Activated T-cell treated with anti-CD3 and anti-CD28 coated beads for 48 hours (primary cell): ENCODE measurements at regions not wholly inside any gene's neighbourhood (a gene's known extent, or its start where the extent isn't known, plus 50 kb on each side); places are given as distances from the start of the nearest gene placed in this dataset.

Experiments used
- DNase-seq: peaks from one replicate; pipeline ENCODE4 v3.0.0-alpha.2; 2020; ENCODE audit warnings: low read depth

DNA sequence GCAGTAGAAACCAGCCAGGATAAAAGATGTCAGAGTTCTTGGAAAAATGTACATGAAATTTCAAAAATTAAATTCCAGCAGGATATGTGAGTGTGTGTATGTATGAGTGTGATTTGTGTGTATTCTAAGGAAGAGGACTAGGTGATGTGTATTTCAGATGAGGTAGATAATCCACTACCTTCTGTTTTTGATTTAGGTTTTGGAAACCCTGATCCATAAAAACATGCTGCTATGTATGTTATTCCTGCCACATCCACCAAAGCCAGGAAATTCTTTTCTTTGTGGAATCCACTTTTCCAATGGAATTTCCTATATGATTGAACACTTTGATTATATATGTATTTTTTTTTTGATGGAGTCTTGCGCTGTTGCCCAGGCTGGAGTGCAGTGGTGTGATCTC, 276.9 kb downstream of the UQCRFS1 start:
- no peak for DNase-seq

DNA sequence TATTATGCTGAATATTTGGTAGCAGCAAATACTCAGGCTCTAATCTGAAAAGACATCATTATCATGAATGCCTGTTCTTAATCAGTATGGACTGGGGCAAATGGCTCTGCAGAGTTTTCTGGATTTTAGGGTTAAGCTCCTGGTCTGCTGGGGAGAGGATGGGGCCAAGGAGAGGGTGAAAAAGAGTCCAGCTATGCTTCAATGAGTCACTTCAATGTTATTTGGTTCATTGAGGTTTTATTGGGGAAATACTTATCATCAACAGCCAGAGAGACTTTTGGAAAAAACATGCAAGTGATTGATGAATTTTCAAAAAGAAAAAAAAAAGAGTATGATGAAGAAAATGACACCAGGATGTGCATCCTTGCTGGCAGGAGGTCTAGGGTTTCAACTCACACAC, 278.3 kb downstream of the UQCRFS1 start:
- DNase-seq = no peak

DNA sequence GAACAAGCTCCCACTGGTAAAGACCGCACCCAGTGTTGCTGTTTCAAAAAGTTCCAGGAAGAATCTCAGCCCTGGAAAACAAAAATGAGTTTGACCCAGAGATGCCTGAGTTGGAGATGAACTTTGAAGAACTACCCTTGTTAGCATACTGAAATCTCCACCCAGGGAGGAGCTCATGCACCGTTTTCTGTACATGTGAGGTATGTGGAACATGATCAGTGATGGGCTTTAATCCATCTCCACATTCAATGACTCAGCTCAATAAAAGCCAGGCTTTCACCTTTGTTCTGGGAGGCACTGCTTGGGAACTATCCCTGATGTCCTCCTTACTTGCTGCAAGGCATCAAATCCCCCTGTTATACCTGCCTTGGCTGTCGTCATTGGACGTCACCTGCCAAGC, 279.9 kb downstream of the UQCRFS1 start:
- no peak for DNase-seq

DNA sequence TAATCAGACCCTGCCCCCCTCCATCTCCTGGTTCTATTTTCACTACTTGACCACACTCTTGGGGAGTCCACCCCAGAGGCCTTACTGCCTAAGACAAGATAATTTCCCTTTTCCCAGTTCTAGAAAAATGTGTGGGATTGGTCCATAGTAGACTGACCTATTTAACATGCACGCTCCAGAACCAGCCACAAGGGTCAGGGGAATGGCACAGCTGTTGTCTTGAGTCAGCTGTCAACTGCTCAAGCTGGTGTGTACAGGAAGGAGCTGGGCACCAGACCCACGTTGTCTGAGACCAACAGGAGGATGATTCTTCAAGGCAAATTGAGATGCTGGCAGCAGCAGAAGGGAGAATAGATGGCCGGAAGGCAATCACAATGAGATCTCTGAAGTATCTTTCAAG, 280.5 kb downstream of the UQCRFS1 start:
- no peak for DNase-seq

DNA sequence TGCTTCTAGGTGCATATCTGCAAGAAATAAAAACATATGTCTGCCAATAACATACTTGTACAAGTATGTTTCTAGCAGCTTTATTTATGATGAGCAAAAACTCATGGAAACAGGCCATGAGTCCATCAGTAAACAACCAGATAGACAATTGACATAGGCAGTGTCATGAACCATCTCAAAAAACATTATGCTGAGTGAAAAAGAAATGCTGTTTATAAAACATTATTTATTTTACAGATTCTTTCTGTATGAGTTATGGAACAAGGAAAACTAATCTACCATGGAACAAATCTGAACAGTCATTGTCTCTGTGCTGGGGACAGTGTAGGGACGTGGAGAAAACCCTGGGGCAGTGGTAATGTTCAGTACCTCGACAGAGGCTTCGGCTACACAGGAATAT, 283.9 kb downstream of the UQCRFS1 start:
- DNase-seq = no peak

DNA sequence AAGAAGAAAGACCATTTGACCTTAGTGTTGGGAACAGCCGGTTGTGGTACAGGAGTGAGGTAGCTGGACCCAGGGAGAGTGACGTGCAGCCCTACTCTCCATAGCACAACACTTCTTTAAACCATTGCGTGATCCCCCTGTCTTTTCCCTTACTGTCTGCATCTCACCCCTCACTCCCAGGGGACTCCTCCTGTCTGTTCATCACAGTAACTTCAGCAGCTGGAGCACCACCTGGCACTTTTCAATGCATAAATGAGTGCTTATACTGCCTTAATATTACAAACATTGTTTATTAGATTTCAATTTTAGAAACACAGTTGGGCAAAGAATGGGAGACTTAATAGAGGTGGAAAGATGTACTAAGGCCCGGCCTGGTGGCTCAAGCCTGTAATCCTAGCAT, 285.5 kb downstream of the UQCRFS1 start:
- DNase-seq = no peak

DNA sequence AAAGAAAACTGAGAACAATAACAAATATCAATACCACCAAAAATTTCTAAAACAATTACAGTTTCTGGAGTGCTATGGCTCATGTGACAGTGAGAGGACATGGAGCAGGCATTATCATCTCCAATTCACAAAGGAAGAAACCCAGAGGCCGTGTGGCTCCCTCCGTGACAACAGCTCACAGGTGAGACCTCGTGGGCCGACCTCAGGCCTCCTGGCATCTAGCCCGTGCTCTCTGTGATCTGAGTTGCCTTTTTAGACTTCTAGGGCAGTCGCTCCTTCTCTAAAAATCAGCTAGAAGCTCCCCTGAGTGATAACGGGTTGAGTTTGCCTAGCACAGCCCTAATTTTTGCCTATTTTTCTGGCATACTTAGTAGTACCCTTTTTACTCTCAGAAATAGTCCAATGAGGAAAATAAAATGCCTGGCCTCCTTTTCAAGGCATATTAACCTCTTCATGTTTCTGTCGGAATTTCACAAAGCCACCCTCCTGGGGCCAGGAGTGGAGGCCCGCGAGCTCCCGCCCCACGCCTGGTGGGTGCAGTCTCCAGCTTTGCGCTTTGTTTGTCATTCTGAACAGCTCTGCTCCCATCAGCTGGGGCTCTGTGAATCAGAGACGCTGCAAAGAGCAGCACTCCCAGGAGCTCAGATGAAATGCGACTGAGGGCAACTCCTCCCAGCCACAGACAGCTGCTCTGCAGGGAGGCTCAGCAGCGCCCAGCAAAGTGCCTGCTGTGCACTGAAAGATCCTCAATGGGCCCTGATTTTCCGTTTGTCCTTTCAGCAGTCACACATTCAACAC, 292.5 kb downstream of the UQCRFS1 start:
- no peak for DNase-seq

DNA sequence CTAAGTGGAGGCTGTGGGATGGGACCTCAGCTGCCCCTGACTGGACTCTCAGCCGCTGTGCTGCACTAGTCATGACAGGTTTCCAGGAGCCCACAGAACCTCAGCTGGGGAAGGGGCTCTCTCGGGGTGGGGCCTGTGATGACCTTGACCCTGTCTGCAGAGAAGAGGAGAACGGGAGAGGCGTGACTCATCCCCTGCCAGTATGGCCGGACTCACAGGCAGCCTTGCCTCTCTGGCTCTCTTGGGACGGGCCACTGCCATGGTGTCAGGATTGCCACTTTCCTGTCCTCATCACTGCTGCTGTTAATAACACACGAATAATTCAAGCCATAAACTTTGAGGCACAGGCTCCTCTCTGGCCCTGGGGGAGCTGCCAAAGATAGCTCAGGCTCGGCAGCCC, 295.3 kb downstream of the UQCRFS1 start:
- no peak for DNase-seq

DNA sequence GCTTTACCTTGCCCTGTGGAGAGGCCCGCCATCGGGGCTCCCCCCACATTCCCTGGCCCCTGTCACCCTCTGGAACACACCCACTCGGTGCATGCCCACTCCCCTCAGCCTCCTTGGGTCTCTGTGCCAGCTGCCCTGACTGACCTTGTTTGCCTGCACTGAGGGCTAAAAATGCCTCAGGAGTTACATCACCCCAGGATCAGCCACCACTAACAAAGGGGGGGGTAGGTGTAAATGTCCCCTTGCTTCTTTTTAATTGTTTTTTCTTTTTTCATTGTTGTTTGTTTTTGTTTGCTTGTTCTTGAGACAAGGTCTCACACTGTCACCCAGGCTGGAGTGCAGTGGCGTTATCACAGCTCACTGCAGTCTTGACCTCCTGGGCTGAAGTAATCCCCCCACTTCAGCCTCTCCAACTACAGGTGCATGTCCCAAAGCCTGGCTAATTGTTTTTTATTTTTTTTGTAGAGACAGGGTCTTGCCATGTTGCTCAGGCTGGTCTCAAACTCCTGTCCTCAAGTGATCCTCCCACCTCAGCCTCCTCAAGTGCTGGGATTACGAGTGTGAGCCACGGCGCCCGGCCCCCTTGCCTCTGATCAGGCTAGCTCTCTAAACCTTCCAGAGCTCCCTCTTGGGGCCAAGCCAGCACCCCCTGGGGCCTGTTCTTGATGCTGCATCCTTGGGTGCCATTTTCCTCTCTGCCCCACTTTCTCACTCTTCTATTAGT, 297.1 kb downstream of the UQCRFS1 start:
- DNase-seq = no peak

DNA sequence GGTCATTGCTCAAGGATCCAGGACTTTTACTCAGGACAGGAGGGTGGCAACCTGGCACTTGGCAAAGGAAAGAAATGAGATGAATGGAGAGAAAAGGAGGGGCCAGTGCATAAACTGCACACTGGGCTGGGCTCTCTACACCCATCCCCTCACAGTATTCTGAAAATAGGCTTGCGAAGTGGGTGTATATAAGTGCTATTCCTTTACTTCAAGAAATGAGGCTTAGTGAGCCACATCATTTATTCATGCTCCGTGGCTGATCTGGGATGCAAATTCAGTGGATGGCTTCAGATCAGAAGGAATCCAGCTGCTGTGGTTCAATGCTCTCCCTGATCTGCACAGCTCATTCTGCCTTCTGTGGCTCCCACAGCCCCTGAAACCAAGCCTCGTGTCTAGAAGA, 297.7 kb downstream of the UQCRFS1 start:
- no peak for DNase-seq

DNA sequence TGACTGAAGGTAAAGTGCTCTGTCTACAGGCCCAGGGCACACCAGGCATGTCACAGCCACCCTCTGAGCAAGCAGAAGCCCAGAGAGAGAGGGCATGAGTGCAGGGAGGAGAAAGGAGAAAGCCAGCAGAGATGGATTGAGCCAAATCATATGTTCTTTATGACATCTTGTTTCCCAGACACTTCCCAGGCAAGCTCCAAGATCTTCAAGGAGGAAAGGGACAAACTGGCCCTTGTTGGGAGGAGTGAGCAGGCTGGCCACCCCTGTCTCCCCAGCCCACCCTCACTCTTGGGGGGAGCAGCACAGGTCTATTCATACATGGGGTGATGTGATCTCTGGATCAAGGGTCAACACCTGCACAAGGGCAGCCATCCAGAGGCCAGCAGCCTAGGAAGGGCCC, 298.8 kb downstream of the UQCRFS1 start:
- no peak for DNase-seq

DNA sequence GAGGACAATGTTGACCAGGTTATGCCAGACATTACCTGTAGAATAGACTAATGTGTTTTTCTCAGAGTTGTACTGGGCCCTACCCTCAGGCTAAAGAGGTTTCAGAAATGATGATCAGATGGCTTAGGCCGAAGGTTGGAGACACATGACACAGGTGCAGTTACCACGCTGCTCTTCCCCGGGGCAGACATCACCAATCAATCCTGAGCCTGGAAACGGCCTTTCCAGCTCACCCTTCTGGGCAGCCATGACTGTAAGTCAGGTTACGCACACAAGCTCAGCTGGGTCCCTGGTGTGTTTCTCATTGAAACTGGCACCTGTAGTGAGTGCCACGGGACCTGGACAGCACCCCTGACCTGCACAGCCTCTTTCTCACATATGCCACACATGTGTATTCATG, 299.3 kb downstream of the UQCRFS1 start:
- no peak for DNase-seq

DNA sequence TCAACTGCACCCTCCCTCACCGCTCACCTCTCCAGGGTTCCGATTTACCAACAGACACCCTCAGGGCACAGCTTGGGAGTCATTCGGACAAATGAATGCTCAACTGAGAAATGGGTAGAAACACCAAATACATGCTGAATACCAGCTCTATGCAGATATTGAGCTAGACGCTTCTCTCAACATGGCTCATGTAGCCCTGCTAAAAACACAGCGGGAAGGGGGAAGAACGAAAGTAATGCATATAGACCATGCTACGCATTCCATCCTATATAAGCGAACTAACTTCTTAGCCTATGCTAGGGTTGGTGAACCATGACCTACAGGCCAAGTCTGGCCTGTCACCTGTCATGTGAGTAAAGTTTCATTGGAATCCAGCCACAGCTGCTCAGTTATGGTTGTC, 304.0 kb downstream of the UQCRFS1 start:
- DNase-seq = no peak

DNA sequence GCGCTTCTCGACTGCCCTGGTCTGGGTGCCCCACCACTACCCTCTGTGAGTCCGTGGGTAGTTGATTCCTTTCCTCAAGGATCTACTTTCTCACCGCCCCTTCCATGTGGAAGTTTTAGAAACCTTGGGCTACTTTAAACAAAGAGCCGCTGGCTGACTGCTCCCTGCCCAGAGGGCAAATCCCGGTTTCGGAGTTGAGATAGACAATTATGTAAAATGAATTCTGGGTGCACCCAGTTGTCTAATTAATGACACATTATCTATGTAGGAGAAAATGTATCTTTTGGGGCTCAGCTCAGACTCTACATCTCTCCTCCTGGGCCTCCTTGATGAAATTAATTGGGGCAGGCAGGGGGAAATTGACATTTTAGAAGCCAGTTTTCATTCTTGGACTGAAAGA, 305.4 kb downstream of the UQCRFS1 start:
- no peak for DNase-seq

DNA sequence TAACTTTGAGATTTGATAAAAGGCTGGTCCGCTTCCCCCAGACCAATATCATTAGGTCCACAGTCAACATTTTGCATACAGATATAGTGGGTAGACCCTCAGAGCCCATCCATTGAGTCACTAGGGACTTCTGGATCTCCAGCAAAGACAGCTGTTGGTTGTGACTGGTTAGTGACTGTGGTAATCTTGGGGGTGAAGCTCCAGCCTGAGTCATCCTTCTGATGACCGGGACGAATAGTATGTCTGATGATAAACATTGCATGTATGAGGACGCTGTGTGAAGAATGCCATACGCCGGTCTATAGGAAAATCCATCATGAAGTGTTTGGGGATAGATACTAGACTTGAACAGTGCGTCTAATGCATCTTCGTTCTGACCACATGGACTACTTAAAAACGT, 307.0 kb downstream of the UQCRFS1 start:
- DNase-seq = no peak

DNA sequence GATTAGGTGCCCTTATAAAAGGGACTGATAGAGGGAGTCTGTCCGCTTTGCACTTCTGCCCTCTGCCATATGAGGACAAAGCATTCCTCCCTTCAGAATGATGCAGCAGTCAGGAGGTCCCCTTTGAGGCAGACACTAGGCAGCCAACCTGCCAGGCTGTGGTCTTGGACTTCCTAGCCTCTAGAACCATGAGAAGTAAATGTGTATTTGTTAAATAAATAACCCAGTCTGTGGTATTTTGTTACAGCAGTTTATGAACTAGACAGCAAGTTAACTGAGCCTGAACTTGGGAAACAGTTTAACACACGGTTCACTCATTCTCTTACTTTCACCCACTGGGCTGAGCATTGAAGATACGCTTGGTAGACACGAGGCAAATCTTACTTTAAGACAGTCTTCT, 313.2 kb downstream of the UQCRFS1 start:
- no peak for DNase-seq

DNA sequence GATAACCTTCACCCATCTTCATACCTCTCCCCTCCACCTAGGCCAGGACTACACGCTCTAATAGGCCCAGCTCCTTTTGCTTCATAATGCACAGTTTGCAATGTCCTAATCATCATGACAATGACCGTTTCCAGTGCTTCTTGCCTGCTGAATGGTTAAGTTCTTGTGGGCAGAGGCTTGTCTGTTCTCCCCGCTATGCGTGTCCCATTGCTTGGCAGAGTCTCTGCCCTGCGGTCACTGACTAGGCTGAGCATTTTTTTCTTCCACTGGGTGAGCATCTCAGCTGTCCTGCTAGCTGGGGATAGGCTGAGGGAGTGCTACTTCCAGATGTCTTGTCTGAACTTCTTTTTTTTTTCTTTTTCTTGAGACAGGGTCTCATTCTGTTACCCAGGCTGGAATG, 314.7 kb downstream of the UQCRFS1 start:
- DNase-seq = no peak

DNA sequence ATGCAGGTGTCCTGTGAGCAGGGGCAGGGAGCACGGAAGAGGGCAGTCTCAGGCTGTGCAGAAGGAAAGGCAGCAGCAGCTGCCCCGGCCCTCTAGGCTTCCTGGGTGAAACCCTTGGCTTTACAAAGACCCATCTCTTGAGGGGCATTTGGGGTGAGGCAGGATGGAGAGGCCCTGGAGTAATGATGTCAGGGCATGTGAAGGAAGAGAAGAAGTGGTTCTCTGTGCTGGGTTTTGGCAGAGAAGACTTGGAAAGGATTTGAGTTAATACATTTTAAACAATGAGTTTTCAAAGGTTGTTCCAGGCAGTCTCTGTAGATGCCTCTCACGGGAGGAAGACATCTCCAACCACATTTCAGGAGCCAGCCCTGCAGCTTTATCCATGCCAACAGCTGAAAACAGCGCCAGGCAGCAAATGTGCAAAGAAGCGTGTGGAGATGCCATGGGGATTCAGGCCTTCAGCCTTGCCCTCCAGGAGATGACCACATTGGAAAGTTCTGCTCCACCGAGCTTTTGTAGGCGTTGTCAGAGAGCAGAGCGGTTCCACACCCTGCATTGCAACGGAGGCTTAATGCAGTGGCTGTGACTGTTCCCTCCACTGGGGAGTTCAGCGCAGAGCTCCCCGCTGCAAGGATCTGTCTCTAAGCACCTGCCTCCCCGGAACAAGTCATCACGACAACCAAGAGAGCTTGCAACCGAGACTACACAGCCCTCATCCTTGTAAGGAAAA, 322.8 kb downstream of the UQCRFS1 start:
- no peak for DNase-seq

DNA sequence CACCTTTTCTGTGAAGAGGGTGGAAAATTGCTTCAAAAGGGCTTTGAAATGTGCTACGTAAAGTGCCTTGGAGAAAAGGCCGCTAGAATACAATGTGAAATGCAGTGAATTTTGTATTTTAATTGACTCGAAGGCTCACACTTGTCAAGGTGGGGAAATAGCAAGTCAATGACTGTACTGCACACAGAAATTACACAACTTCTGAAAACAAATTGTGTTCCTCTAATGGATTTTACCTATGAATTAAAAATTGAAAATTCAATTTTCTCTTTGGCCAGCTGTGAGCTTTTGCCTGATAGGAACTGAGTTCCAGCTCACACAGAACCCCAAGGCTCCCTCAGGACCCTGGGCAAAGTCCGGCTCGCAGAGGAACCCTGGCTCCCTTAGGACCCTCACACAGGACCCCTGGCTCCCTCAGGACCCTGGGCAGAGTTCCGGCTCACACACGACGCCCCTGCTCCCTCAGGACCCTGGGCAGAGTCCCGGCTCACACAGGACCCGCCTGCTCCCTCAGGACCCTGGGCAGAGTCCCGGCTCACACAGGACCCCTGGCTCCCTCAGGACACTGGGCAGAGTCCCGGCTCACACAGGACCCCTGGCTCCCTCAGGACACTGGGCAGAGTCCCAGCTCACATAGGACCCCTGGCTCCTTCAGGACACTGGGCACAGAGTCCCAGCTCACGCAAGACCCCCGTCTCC, 324.9 kb downstream of the UQCRFS1 start:
- no peak for DNase-seq

DNA sequence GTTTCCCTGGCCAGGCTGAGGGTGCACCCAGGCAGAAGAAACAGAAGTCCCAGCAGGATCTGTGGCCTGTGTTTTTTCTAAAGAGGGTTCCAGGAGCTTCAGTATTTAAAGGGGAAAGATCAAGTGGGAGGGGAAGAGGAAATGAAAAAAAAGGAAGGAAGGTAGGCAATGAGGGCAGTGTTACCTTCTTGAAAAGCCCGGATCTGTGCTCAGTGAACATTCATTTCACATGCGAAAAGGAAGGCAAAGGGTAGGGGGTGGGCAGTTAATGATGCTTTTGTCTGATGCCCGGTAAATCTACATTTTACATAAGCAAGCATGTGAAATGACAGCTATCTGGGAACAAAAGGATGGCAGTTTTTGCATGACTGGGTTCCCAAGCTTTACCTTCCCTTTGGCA, 326.2 kb downstream of the UQCRFS1 start:
- no peak for DNase-seq

DNA sequence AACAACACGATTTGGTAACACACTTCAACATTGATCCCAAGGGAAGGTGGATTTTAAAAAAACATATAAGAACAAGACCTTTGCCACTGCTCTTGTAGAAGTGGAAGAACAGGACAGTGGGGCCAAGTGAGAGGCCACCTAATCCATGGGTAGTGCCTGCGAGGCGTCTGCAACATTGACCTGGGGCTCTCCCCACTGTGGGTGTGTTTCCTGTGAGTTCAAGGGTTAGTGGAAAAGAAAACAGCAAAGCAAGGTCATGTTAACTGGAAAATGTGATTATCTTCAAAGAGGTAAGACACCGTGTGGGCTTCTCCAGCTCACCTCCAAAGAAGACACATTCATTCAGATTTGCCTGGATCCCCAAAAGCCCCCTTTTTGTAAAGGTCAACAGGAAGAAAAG, 327.0 kb downstream of the UQCRFS1 start:
- DNase-seq = no peak

DNA sequence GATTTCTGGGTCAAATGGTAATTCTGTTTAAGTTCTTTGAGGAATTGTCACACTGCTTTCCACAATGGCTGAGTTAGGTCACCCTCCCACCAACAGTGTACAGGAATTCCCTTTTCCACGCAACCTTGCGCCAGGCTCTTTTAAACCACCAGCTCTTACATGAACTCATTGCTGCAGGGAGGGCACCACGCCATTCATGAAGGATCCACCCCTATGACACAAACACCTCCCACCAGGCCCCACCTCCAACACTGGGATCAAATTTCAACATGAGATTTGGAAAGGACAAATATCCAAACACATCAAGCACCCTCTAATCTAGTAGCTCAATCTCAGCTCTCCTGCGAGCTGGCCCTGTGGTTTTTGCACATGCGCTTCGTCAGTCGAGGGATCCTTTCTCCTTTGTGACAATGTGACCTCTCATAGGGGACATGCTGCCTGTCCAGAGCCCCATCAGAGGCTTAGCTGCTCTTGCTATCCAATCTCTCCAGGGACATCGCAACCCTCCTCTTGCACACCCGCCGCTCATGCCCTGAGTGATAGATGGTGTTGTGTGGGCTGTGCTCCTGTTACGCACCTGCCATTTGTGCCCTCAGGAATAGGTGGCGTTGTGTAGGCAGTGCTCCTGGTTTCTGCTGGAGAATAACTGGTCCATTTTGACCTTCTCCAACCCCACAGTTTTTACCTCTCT, 328.0 kb downstream of the UQCRFS1 start:
- no peak for DNase-seq
